PC-9 (cell line): ENCODE measurements at regions not wholly inside any gene's neighbourhood (a gene's known extent, or its start where the extent isn't known, plus 50 kb on each side); places are given as distances from the start of the nearest gene placed in this dataset.

Experiments used
- BruUV-seq: library from RNA; stranded (reverse); fragments of 400-500 nt; replicated peaks from 2 replicates; lab custom pipeline; 2021; lab: Mats Ljungman, UMichigan
- CTCF ChIA-PET: fragments of 300-600 bp; sonication (Branson Sonifier 250); formaldehyde crosslinking; loops from one replicate; lab custom pipeline; 2022; ENCODE audit warnings: antibody characterized with exemption; lab: Charles Lee
- POLR2A ChIA-PET: fragments of 300-600 bp; sonication (Branson Sonifier 250); formaldehyde crosslinking; loops from one replicate; lab custom pipeline; 2022; ENCODE audit warnings: antibody characterized with exemption; ENCODE audit not compliant: unreplicated experiment; lab: Charles Lee
- DNase-seq, 2 experiments: peaks; one replicate each; pipeline versions ENCODE4 v3.0.0 to v3.0.0-alpha.2; 2015 to 2022; ENCODE audit warnings: mixed read lengths in 1 of 2
- H2AFZ ChIP-seq: fragments of 200-600 bp; sonication (generic); 2 replicates; pipeline ENCODE4 v1.8.1; 2017; ENCODE audit warnings: antibody characterized with exemption
- H3F3A ChIP-seq: fragments of 200-600 bp; sonication (generic); 2 replicates; pipeline ENCODE4 v1.8.1; 2017; ENCODE audit warnings: antibody characterized with exemption, mild to moderate bottlenecking, low read depth; ENCODE audit not compliant: insufficient read depth
- H3K27ac ChIP-seq: fragments of 200-600 bp; sonication (generic); 2 replicates; pipeline ENCODE4 v1.6.1; 2016; ENCODE audit warnings: mixed run types
- H3K27me3 ChIP-seq: fragments of 200-600 bp; sonication (generic); 2 replicates; pipeline ENCODE4 v1.6.1; 2016; ENCODE audit warnings: low read depth, mixed run types; ENCODE audit not compliant: insufficient read depth
- H3K36me3 ChIP-seq: fragments of 200-600 bp; sonication (generic); 2 replicates; pipeline ENCODE4 v1.6.1; 2016; ENCODE audit warnings: low read depth, mixed run types
- H3K4me1 ChIP-seq: fragments of 200-600 bp; sonication (generic); replicated peaks from 2 replicates; pipeline ENCODE4 v1.6.1; 2016; ENCODE audit warnings: mixed run types; ENCODE audit not compliant: insufficient read depth
- H3K4me2 ChIP-seq: fragments of 200-600 bp; sonication (generic); 2 replicates; pipeline ENCODE4 v1.6.1; 2017; ENCODE audit warnings: mixed run types
- H3K4me3 ChIP-seq: fragments of 200-600 bp; sonication (generic); 2 replicates; pipeline ENCODE4 v1.6.1; 2016; ENCODE audit warnings: mixed run types
- H3K79me2 ChIP-seq: fragments of 200-600 bp; sonication (generic); 2 replicates; pipeline ENCODE4 v1.6.1; 2017; ENCODE audit warnings: low read depth, mixed run types
- H3K9me2 ChIP-seq: fragments of 200-600 bp; sonication (generic); 2 replicates; pipeline ENCODE4 v1.8.1; 2017; ENCODE audit warnings: mild to moderate bottlenecking; ENCODE audit not compliant: insufficient read depth
- H3K9me3 ChIP-seq: fragments of 200-600 bp; sonication (generic); 2 replicates; pipeline ENCODE4 v1.8.1; 2016; ENCODE audit warnings: low read depth; ENCODE audit not compliant: insufficient read depth
- H4K20me1 ChIP-seq: fragments of 200-600 bp; sonication (generic); 2 replicates; pipeline ENCODE4 v1.8.1; 2017; ENCODE audit not compliant: insufficient read depth
- EZH2 ChIP-seq: fragments of 200-600 bp; sonication (generic); IDR thresholded peaks from 2 replicates; pipeline ENCODE4 v1.8.0; 2017; ENCODE audit warnings: antibody characterized with exemption, low read depth
- intact Hi-C: fragments of 100-400 bp; cut with micrococcal nuclease; formaldehyde crosslinking; loops from one replicate; pipeline ENCODE4 v1.10.0; 2022; ENCODE audit not compliant: unreplicated experiment
- TF ChIP-seq, protein P1 (sequence below): fragments of 200-600 bp; sonication (generic); conservative IDR thresholded peaks from 2 replicates; pipeline ENCODE4 v1.6.1; 2017; ENCODE audit warnings: mixed run types, antibody characterized with exemption, mild to moderate bottlenecking, moderate library complexity

DNA sequence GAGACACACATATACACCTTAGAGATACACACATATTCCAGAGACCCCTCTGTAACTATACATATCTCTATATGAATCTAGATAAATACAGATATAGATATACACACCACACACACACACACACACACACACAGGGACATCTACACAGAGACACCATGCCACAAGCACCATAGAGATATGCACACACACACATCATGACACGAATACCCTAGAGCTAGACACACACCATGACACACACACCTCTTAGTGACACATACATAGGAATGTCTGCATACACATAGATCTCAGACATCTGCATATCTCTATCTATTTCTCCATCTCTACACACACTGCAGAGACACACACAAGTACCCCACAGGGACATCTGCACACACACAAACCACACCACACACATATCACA lies 270.0 kb downstream of the CYRIA start:
- Histone ChIP-seq H3F3A (no peaks in the 10 kb centered on the region), H3K27me3 (peaks cover 37% of the 10 kb centered on the region), H3K9me2 (no peaks in the 10 kb centered on the region), H3K9me3 (no peaks in the 10 kb centered on the region), H3K27ac (no peak overlapping the region), H2AFZ (no peak overlapping the region), H4K20me1 (no peaks in the 10 kb centered on the region), H3K36me3 (no peaks in the 10 kb centered on the region), H3K4me2 (no peak overlapping the region), H3K4me1 (no peaks in the 10 kb centered on the region), H3K79me2 (no peaks in the 10 kb centered on the region), H3K4me3 (no peak overlapping the region)
- intact Hi-C loops = no loop called here
- DNase-seq = no peak
- no TSS peak for BruUV-seq
- ChIA-PET CTCF (no interaction called here), POLR2A (no interaction called here)
- TF ChIP-seq, protein P1, sequence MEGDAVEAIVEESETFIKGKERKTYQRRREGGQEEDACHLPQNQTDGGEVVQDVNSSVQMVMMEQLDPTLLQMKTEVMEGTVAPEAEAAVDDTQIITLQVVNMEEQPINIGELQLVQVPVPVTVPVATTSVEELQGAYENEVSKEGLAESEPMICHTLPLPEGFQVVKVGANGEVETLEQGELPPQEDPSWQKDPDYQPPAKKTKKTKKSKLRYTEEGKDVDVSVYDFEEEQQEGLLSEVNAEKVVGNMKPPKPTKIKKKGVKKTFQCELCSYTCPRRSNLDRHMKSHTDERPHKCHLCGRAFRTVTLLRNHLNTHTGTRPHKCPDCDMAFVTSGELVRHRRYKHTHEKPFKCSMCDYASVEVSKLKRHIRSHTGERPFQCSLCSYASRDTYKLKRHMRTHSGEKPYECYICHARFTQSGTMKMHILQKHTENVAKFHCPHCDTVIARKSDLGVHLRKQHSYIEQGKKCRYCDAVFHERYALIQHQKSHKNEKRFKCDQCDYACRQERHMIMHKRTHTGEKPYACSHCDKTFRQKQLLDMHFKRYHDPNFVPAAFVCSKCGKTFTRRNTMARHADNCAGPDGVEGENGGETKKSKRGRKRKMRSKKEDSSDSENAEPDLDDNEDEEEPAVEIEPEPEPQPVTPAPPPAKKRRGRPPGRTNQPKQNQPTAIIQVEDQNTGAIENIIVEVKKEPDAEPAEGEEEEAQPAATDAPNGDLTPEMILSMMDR = no peak
- TF ChIP-seq EZH2 = no peak

DNA sequence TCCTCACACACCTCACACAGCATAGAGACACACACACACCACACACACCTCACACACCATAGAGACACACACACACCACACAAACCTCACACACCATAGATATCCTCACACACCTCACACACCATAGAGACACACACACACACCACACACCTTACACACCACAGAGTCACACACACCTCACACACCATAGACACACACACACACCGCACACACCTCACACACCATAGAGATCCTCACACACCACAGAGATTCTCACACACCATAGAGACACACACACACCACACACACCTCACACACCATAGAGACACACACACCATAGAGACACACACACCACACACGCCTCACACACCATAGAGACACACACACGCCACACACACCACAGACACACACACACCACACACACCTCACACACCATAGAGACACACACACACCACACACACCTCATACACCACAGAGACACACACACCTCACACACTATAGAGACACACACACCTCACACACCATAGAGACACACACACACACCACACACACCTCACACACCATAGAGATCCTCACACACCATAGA lies 270.6 kb downstream of the CYRIA start:
- Histone ChIP-seq H2AFZ (no peak overlapping the region), H3K27ac (no peak overlapping the region), H3K4me1 (no peaks in the 10 kb centered on the region), H4K20me1 (no peaks in the 10 kb centered on the region), H3K79me2 (no peaks in the 10 kb centered on the region), H3K9me2 (no peaks in the 10 kb centered on the region), H3K4me3 (no peak overlapping the region), H3K36me3 (no peaks in the 10 kb centered on the region), H3F3A (no peaks in the 10 kb centered on the region), H3K4me2 (no peak overlapping the region), H3K27me3 (peaks cover 41% of the 10 kb centered on the region), H3K9me3 (no peaks in the 10 kb centered on the region)
- DNase-seq = no peak
- BruUV-seq = no TSS peak
- CTCF ChIA-PET = no interaction called here
- TF ChIP-seq, protein P1 = no peak
- no peak for TF ChIP-seq EZH2
- intact Hi-C loops = no loop called here
- POLR2A ChIA-PET = no interaction called here

DNA sequence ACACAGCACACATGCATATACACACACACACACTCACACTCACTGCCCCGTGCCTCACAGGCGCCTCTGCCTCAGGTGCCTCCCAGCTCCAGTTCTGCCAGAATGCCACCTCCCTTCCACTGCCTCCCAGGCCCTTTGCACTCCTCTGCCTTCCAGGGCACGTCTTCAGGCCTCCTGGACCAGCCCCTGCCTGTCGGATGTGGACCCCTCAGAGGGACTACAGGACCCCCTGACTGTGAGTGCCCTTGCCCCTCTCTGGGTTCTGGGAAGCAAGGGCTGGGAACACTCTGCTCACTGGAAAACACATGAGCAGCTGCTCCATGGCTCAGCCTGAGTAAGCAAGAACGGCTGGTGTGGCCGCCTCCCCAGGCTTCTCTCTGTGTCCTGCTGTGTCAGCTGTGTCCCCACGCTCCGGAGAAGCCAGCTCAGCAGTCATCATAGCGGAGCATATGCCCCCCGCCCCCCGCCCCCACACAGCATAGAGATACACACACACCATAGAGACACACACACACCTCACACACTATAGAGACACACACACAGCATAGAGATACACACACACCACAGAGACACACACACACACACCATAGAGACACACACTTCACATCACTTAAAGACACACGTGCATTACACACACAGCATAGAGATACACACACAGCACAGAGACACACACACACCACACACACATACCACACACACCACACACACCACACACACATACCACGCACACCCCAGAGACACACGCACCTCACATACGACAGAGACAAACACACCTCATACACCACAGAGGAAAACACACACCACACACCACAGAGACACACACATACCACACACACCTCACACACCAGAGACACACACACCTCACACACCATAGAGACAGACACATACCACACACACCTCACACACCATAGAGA lies 271.3 kb downstream of the CYRIA start:
- Histone ChIP-seq H3K36me3 (no peaks in the 10 kb centered on the region), H3K79me2 (no peaks in the 10 kb centered on the region), H3F3A (no peaks in the 10 kb centered on the region), H3K4me3 (no peak overlapping the region), H3K27ac (no peak overlapping the region), H3K27me3 (peaks cover 41% of the 10 kb centered on the region), H3K9me3 (no peaks in the 10 kb centered on the region), H3K9me2 (no peaks in the 10 kb centered on the region), H3K4me2 (no peak overlapping the region), H3K4me1 (no peaks in the 10 kb centered on the region), H4K20me1 (no peaks in the 10 kb centered on the region), H2AFZ (no peak overlapping the region)
- no peak for DNase-seq
- ChIA-PET CTCF (no interaction called here), POLR2A (no interaction called here)
- intact Hi-C loops = no loop called here
- TF ChIP-seq EZH2 = no peak
- TF ChIP-seq, protein P1 = no peak
- no TSS peak for BruUV-seq
